Left lung (tissue), 4 donors: ENCODE measurements at regions not wholly inside any gene's neighbourhood (a gene's known extent, or its start where the extent isn't known, plus 50 kb on each side); places are given as distances from the start of the nearest gene placed in this dataset.

Experiments used
- ATAC-seq: fragments of 200-7000 bp; cut with Tn5 transposase; one replicate; pipeline ENCODE4 v1.9.1; 2020; ENCODE audit warnings: moderate library complexity
- DNase-seq, 4 donors: peaks; one replicate each; pipeline ENCODE4 v3.0.0-alpha.2; 2013 to 2020
- H3K27ac ChIP-seq, 2 donors: fragments of 200-600 bp; sonication (generic) in 1 of 2; one replicate each; pipeline versions ENCODE4 v1.5.0 to v1.8.0; 2020 to 2021
- H3K27me3 ChIP-seq, 2 donors: fragments of 200-600 bp; sonication (generic) in 1 of 2; one replicate each; pipeline versions ENCODE4 v1.5.0 to v1.8.0; 2020 to 2021
- H3K36me3 ChIP-seq, 2 donors: fragments of 200-600 bp; sonication (generic) in 1 of 2; one replicate each; pipeline versions ENCODE4 v1.5.0 to v1.8.0; 2020 to 2021
- H3K4me1 ChIP-seq, 2 donors: fragments of 200-600 bp; one replicate each; pipeline ENCODE4 v1.8.0; 2021
- H3K4me3 ChIP-seq, 2 donors: fragments of 200-600 bp; sonication (generic) in 1 of 2; one replicate each; pipeline versions ENCODE4 v1.5.0 to v1.8.0; 2020 to 2021; ENCODE audit warnings: mild to moderate bottlenecking in 1 of 2
- H3K9me3 ChIP-seq, 2 donors: fragments of 200-600 bp; sonication (generic) in 1 of 2; one replicate each; pipeline versions ENCODE4 v1.5.0 to v1.8.0; 2020 to 2021
- intact Hi-C, 2 donors: fragments of 100-400 bp; cut with DNase I; formaldehyde crosslinking; loops; one replicate each; pipeline versions ENCODE4 v1.11.2 to v1.14.2; 2022
- TF ChIP-seq, protein P1 (sequence below), 2 donors: fragments of 200-600 bp; sonication (generic) in 1 of 2; IDR thresholded peaks; one replicate each; pipeline versions ENCODE4 v1.5.0 to v1.8.0; 2021; ENCODE audit warnings: antibody characterized with exemption in 2 of 2
- donor health status: DM: no; HTN: yes; CAD: no.
- donor health status: DM: no; HTN: no; CAD: no.

- Histone ChIP-seq H3K27ac (no peak overlapping the region), H3K9me3 (no peaks in the 10 kb centered on the region), H3K4me3 (no peak overlapping the region), H3K4me1 (no peaks in the 10 kb centered on the region), H3K36me3 (no peaks in the 10 kb centered on the region), H3K27me3 (peaks cover 0 to 23% of the 10 kb centered on the region in 2 donors)
- no peak for ATAC-seq
- intact Hi-C loops = no loop called here
- TF ChIP-seq, protein P1, sequence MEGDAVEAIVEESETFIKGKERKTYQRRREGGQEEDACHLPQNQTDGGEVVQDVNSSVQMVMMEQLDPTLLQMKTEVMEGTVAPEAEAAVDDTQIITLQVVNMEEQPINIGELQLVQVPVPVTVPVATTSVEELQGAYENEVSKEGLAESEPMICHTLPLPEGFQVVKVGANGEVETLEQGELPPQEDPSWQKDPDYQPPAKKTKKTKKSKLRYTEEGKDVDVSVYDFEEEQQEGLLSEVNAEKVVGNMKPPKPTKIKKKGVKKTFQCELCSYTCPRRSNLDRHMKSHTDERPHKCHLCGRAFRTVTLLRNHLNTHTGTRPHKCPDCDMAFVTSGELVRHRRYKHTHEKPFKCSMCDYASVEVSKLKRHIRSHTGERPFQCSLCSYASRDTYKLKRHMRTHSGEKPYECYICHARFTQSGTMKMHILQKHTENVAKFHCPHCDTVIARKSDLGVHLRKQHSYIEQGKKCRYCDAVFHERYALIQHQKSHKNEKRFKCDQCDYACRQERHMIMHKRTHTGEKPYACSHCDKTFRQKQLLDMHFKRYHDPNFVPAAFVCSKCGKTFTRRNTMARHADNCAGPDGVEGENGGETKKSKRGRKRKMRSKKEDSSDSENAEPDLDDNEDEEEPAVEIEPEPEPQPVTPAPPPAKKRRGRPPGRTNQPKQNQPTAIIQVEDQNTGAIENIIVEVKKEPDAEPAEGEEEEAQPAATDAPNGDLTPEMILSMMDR (IDR thresholded peaks at IDR 0.05) = no peak
- DNase-seq = no peak
These were observed 132.1 kb upstream of the SPACA7 start for GRCh38 chr13:112244061-112244460.

GRCh38 chr13:112244495-112245177 is 131.5 kb upstream of the SPACA7 start:
- Histone ChIP-seq H3K27me3 (peaks cover 0 to 27% of the 10 kb centered on the region in 2 donors), H3K36me3 (no peaks in the 10 kb centered on the region), H3K4me1 (no peaks in the 10 kb centered on the region), H3K27ac (no peak overlapping the region), H3K9me3 (no peaks in the 10 kb centered on the region), H3K4me3 (no peak overlapping the region)
- intact Hi-C loops = no loop called here
- no peak for DNase-seq
- TF ChIP-seq, protein P1 (IDR thresholded peaks at IDR 0.05) = no peak
- no peak for ATAC-seq

DNA sequence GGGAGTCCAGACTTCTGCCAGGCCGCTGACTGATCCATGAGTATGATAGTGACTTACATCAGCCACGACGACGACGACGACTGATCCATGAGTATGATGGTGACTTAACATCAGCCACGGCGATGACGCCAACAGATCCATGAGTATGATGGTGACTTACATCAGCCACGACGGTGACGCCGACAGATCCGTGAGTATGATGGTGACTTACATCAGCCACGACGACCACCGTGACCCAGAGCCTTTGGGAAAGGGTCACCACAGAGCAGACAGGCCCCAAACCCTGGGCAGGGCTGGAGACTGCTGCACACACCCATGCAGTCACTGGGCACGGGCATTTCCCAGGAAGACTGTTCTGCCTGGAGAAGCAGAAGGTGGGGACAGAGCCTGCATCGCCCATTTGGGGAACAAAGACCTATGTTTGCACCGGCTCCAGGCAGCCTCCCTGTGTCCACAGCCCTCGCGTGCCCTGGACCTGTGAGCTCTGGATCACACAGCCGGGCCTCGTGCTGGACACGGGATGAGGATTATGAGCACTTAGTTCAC is 130.9 kb upstream of the SPACA7 start:
- H3K9me3 ChIP-seq = no peaks in the 10 kb centered on the region
- ATAC-seq (no peak), DNase-seq (no peak)
- H3K27me3 ChIP-seq = peaks cover 0 to 32% of the 10 kb centered on the region in 2 donors
- H3K4me3 ChIP-seq = no peak overlapping the region
- H3K4me1 ChIP-seq = no peaks in the 10 kb centered on the region
- no peak overlapping the region for H3K27ac ChIP-seq
- TF ChIP-seq, protein P1 (IDR thresholded peaks at IDR 0.05) = no peak
- intact Hi-C loops = no loop called here
- H3K36me3 ChIP-seq = no peaks in the 10 kb centered on the region

- ATAC-seq (no peak), DNase-seq (no peak)
- TF ChIP-seq, protein P1 (IDR thresholded peaks at IDR 0.05) = no peak
- H3K4me1 ChIP-seq = no peaks in the 10 kb centered on the region
- H3K27ac ChIP-seq = no peak overlapping the region
- H3K4me3 ChIP-seq = no peak overlapping the region
- H3K27me3 ChIP-seq = peaks cover 0 to 36% of the 10 kb centered on the region in 2 donors
- no peaks in the 10 kb centered on the region for H3K9me3 ChIP-seq
- intact Hi-C loops = no loop called here
- H3K36me3 ChIP-seq = no peaks in the 10 kb centered on the region
These were observed 130.2 kb upstream of the SPACA7 start for GRCh38 chr13:112245989-112246388.

DNA sequence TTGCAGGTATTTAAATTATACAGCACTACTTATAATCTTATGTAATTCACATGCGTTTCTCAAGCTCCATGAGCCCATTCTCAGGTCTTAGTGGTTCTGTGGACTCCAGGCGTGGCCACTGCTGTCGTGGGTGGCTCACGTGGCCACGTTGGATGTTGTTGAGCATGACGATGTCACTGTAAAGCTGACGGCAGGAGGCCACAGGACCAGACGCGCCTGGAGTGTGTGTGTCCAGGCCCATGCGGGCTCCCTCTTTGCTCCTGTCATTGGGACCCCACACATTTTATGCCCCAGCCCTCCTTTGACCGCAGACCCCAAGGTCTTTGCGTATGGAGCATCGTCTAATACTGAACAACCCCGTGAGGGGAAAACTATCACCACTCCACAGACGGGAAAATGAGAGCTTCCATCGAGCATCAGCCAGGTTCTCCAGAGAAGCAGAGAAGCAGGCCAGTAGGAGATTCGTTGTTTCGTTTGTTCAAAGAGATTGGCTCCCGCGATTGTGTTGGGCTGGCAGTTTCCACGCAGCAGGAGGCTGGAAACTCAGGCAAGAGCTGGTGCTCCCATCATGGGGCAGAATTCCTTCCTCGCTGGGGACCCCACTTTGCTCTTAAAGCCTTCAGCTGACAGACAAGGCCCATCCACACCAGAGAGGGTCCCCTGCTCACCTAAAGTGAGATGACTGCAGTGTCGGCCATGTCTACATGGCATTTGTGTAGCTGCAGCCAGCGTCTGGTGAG is 129.3 kb upstream of the SPACA7 start:
- ATAC-seq = no peak
- H3K9me3 ChIP-seq = no peaks in the 10 kb centered on the region
- H3K4me1 ChIP-seq = no peaks in the 10 kb centered on the region
- DNase-seq = no peak
- intact Hi-C loops = no loop called here
- no peak overlapping the region for H3K4me3 ChIP-seq
- H3K36me3 ChIP-seq = no peaks in the 10 kb centered on the region
- H3K27ac ChIP-seq = no peak overlapping the region
- H3K27me3 ChIP-seq = peaks cover 0 to 40% of the 10 kb centered on the region in 2 donors
- TF ChIP-seq, protein P1 (IDR thresholded peaks at IDR 0.05) = no peak
